IMR-90 (cell line): ENCODE measurements at regions not wholly inside any gene's neighbourhood (a gene's known extent, or its start where the extent isn't known, plus 50 kb on each side); places are given as distances from the start of the nearest gene placed in this dataset.

ENCODE experiments used
- ATAC-seq: fragments of 200-7000 bp; cut with Tn5 transposase; 2 replicates; pipeline ENCODE4 v1.9.1; 2020; ENCODE audit warnings: low read depth, mild to moderate bottlenecking, moderate library complexity
- BruUV-seq: library from RNA; stranded (reverse); fragments of 400-500 nt; replicated peaks from 2 replicates; lab custom pipeline; 2021; lab: Mats Ljungman, UMichigan
- CTCF ChIA-PET: fragments of 300-600 bp; formaldehyde crosslinking; extraction: SDS; loops from one replicate; lab custom pipeline; 2021; ENCODE audit warnings: antibody characterized with exemption; lab: Yijun Ruan, JAX
- POLR2A ChIA-PET: fragments of 300-600 bp; sonication (Branson Sonifier 250); formaldehyde crosslinking; loops from one replicate; lab custom pipeline; 2022; ENCODE audit warnings: antibody characterized with exemption; ENCODE audit not compliant: unreplicated experiment; lab: Charles Lee
- DNase-seq: peaks from one replicate; pipeline ENCODE4 v3.0.0; 2013
- H2AFZ ChIP-seq: replicated peaks from 2 replicates; pipeline ENCODE3; 2013; ENCODE audit warnings: low read length, mild to moderate bottlenecking; ENCODE audit not compliant: poor library complexity
- H2AK5ac ChIP-seq: 2 replicates; pipeline ENCODE4 v1.6.1; 2013; ENCODE audit warnings: low read depth, low read length, inconsistent platforms
- H2AK9ac ChIP-seq: replicated peaks from 2 replicates; pipeline ENCODE3; 2013; ENCODE audit warnings: mild to moderate bottlenecking, low read depth, low read length, moderate library complexity; ENCODE audit not compliant: poor library complexity
- H2BK120ac ChIP-seq: 2 replicates; pipeline ENCODE4 v1.6.1; 2013; ENCODE audit warnings: low read depth, low read length, inconsistent platforms
- H2BK15ac ChIP-seq: 3 replicates; pipeline ENCODE4 v1.6.1; 2013; ENCODE audit warnings: low read depth, low read length, inconsistent platforms
- H2BK20ac ChIP-seq: 2 replicates; pipeline ENCODE4 v1.6.1; 2013; ENCODE audit warnings: low read depth, mild to moderate bottlenecking, inconsistent platforms, low read length, moderate library complexity
- H2BK5ac ChIP-seq: 2 replicates; pipeline ENCODE4 v1.6.1; 2013; ENCODE audit warnings: mild to moderate bottlenecking, low read depth, low read length, inconsistent platforms; ENCODE audit not compliant: poor library complexity, severe bottlenecking
- H3K14ac ChIP-seq: replicated peaks from 2 replicates; pipeline ENCODE4 v1.6.1; 2013; ENCODE audit warnings: low read depth, low read length, inconsistent platforms
- H3K18ac ChIP-seq: 2 replicates; pipeline ENCODE4 v1.6.1; 2013; ENCODE audit warnings: low read depth, low read length, control low read depth
- H3K23ac ChIP-seq: 2 replicates; pipeline ENCODE4 v1.6.1; 2013; ENCODE audit warnings: low read depth, low read length, inconsistent platforms
- H3K27ac ChIP-seq: 2 replicates; pipeline ENCODE4 v1.5.1; 2013; ENCODE audit warnings: mild to moderate bottlenecking, control low read depth, low read length; ENCODE audit not compliant: insufficient read depth
- H3K27me3 ChIP-seq: 2 replicates; pipeline ENCODE4 v1.6.1; 2013; ENCODE audit warnings: low read length; ENCODE audit not compliant: control insufficient read depth, insufficient read depth
- H3K36me3 ChIP-seq: 2 replicates; pipeline ENCODE4 v1.6.1; 2013; ENCODE audit warnings: low read length, mixed read lengths; ENCODE audit not compliant: control insufficient read depth, insufficient read depth
- H3K4ac ChIP-seq: 2 replicates; pipeline ENCODE4 v1.6.1; 2013; ENCODE audit warnings: low read depth, low read length, inconsistent platforms
- H3K4me1 ChIP-seq: 2 replicates; pipeline ENCODE4 v1.6.1; 2013; ENCODE audit warnings: low read length, mixed read lengths; ENCODE audit not compliant: control insufficient read depth, insufficient read depth
- H3K4me2 ChIP-seq: 2 replicates; pipeline ENCODE4 v1.6.1; 2013; ENCODE audit warnings: low read depth, mild to moderate bottlenecking, control low read depth, low read length, moderate library complexity
- H3K4me3 ChIP-seq: 2 replicates; pipeline ENCODE4 v1.5.1; 2013; ENCODE audit warnings: low read depth, mild to moderate bottlenecking, control low read depth, low read length, moderate library complexity; ENCODE audit not compliant: insufficient read depth
- H3K56ac ChIP-seq: 2 replicates; pipeline ENCODE4 v1.6.1; 2013; ENCODE audit warnings: low read length, inconsistent platforms; ENCODE audit not compliant: insufficient read depth; ENCODE audit errors: extremely low read depth
- H3K79me1 ChIP-seq, 2 experiments: 2 replicates each; pipeline ENCODE4 v1.6.1; 2013; ENCODE audit warnings: low read length in 2 of 2, inconsistent platforms in 1 of 2, low read depth in 1 of 2
- H3K9ac ChIP-seq: 2 replicates; pipeline ENCODE4 v1.6.1; 2013; ENCODE audit warnings: low read depth, low read length, control low read depth
- H3K9me1 ChIP-seq: 2 replicates; pipeline ENCODE4 v1.6.1; 2013; ENCODE audit warnings: low read length, inconsistent platforms; ENCODE audit not compliant: insufficient read depth
- H3K9me3 ChIP-seq: 2 replicates; pipeline ENCODE4 v1.6.1; 2013; ENCODE audit warnings: low read length; ENCODE audit not compliant: control insufficient read depth, insufficient read depth
- H4K20me1 ChIP-seq: 2 replicates; pipeline ENCODE4 v1.6.1; 2013; ENCODE audit warnings: low read length, inconsistent platforms; ENCODE audit not compliant: insufficient read depth
- H4K5ac ChIP-seq: 2 replicates; pipeline ENCODE4 v1.6.1; 2013; ENCODE audit warnings: mild to moderate bottlenecking, low read depth, low read length, control low read depth
- H4K8ac ChIP-seq, 2 experiments: 2 replicates each; pipeline ENCODE4 v1.6.1; 2013; ENCODE audit warnings: low read depth in 2 of 2, low read length in 2 of 2, control low read depth in 1 of 2, inconsistent platforms in 1 of 2
- H4K91ac ChIP-seq: 2 replicates; pipeline ENCODE4 v1.6.1; 2013; ENCODE audit warnings: low read depth, low read length, inconsistent platforms; ENCODE audit not compliant: insufficient read depth
- CEBPB ChIP-seq: IDR thresholded peaks from 2 replicates; pipeline ENCODE4 v1.6.1; 2012; ENCODE audit warnings: low read depth, low read length, improper control_type of control experiment
- CTCF ChIP-seq: conservative IDR thresholded peaks from 2 replicates; pipeline ENCODE4 v1.5.1; 2012; ENCODE audit warnings: mild to moderate bottlenecking, low read depth, low read length, improper control_type of control experiment
- NFE2L2 ChIP-seq: fragments of 150-350 bp; IDR thresholded peaks from 2 replicates; pipeline ENCODE4 v1.6.1; 2016; ENCODE audit warnings: low read depth, mild to moderate bottlenecking, low read length
- RCOR1 ChIP-seq: IDR thresholded peaks from 2 replicates; pipeline ENCODE4 v1.6.1; 2012; ENCODE audit warnings: mild to moderate bottlenecking, low read length, improper control_type of control experiment; ENCODE audit not compliant: insufficient replicate concordance
- SMC3 ChIP-seq: fragments of 150-350 bp; IDR thresholded peaks from 2 replicates; pipeline ENCODE4 v1.6.1; 2016; ENCODE audit warnings: low read depth, mild to moderate bottlenecking, antibody characterized with exemption, low read length, moderate library complexity
- WGBS, 2 experiments: methylation state at CpG; one replicate each; pipeline versions ENCODE4 v1.1.5 to v1.1.7; 2013; ENCODE audit warnings: missing lambda C conversion rate in 2 of 2; ENCODE audit not compliant: insufficient read length in 1 of 2; ENCODE audit errors: extremely low coverage in 2 of 2; 5-methylcytosine and 5-hydroxymethylcytosine counted together
- dilution Hi-C: fragments of 300-500 bp; cut with HindIII; formaldehyde crosslinking; loops from one replicate; pipeline ENCODE4 v1.14.3; 2018; ENCODE audit warnings: low sequenced_read_pairs; ENCODE audit not compliant: unreplicated experiment
- in situ Hi-C: fragments of 300-500 bp; cut with MboI; formaldehyde crosslinking; loops from 3 replicates; pipeline ENCODE4 v1.14.3; 2019; ENCODE audit warnings: low sequenced_read_pairs, inconsistent platforms, mixed read lengths
- intact Hi-C: fragments of 100-400 bp; cut with micrococcal nuclease; formaldehyde crosslinking; loops from 2 replicates; pipeline ENCODE4 v1.10.0; 2022

DNA sequence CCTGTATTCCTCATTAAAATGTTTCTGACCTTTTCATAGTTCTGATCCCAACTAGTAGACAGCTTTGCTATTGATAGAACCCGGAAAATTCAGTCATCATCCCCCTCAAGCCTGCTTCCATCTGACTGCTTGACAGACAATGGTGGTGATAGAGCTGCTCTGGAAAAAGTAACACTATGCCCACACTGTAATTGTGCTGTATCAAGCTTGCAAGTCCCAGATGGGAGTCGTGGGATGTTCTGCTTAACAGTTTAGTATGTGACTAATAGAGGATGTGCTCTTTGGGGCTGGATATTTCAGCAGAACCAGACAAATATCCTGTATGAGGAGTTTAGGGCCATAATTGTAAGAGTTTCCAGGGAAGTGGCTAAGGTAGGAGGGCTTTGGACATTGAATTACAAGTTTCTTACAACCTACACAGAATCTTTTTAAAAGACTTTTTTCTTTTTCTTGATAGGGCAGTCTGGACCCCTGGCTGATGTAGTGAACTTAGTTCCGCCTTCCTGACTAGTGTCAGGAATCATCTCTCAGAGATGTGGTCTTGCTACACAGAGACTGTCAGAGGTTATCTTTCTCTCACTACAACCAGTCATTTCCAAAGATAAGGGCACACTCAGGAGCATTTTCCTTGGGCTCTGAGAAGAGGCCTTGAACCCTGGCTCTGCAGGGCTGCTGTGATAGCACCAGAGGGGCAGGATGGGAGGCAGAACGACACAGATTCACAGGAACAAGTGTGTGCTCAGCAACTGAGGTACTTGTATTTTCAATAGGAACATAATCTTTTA is 158.0 kb upstream of the RBMS1 start:
- DNase-seq = peak; percentile 47
- no TSS peak for BruUV-seq
- CTCF ChIA-PET = interaction anchor here (1.3 kb wide), 1 partner anchor 13 kb away, joined by 4 read pairs; no protein-coding TSS in a partner anchor

More for the DNA sequence above, 158.0 kb upstream of the RBMS1 start:
- H3K56ac ChIP-seq = no peak overlapping the region; the same call in 1 of the 2 replicates
- H4K8ac ChIP-seq = no peak overlapping the region
- H2BK5ac ChIP-seq = no peak overlapping the region
- H2AFZ ChIP-seq = peak overlapping the region; percentile 48
- intact Hi-C loops = no loop called here
- H2AK5ac ChIP-seq = peak overlapping the region; percentile 44; the same call in 1 of the 2 replicates
- H3K4me1 ChIP-seq = no peaks in the 10 kb centered on the region
- no CpG with 5 or more reads among the region's 4 CpGs for WGBS, 2 experiments
- no peak overlapping the region for H3K4me3 ChIP-seq
- H3K14ac ChIP-seq = peak overlapping the region; percentile 15; the same call in 1 of the 2 replicates
- H3K9ac ChIP-seq = no peak overlapping the region
- no peak overlapping the region for H2BK120ac ChIP-seq
- no peak overlapping the region for H2AK9ac ChIP-seq
- no peak overlapping the region for H3K18ac ChIP-seq
- no peak overlapping the region for H3K4me2 ChIP-seq
- H4K20me1 ChIP-seq = no peaks in the 10 kb centered on the region
- H2BK15ac ChIP-seq = no peak overlapping the region
- no peaks in the 10 kb centered on the region for H3K79me1 ChIP-seq
- no peak overlapping the region for H4K91ac ChIP-seq
- no peaks in the 10 kb centered on the region for H3K9me3 ChIP-seq
- H3K36me3 ChIP-seq = no peaks in the 10 kb centered on the region
- TF ChIP-seq CEBPB (no peak), RCOR1 (no peak), CTCF (no peak), SMC3 (no peak), NFE2L2 (no peak)
- in situ Hi-C loops = no loop called here
- no peak overlapping the region for H4K5ac ChIP-seq
- dilution Hi-C loops = no loop called here
- no peak overlapping the region for H3K23ac ChIP-seq
- H3K4ac ChIP-seq = peak overlapping the region; percentile 13; the same call in 1 of the 2 replicates
- H2BK20ac ChIP-seq = no peak overlapping the region
- peaks cover 5% of the 10 kb centered on the region; the same call in 1 of the 2 replicates for H3K9me1 ChIP-seq
- ATAC-seq = no peak; the same call in 1 of the 2 replicates
- H3K27ac ChIP-seq = no peak overlapping the region
- POLR2A ChIA-PET = no interaction called here
- H3K27me3 ChIP-seq = no peaks in the 10 kb centered on the region
